Activated CD4-positive, alpha-beta T cell treated with anti-CD3 and anti-CD28 coated beads for 24 hours (primary cell): ENCODE measurements at regions not wholly inside any gene's neighbourhood (a gene's known extent, or its start where the extent isn't known, plus 50 kb on each side); places are given as distances from the start of the nearest gene placed in this dataset.
"Not testable (repeated sequence)": the region's sequence is repeated elsewhere in the genome, so short reads cannot be mapped to it uniquely, and the experiment has no call there.

ENCODE experiments used
- DNase-seq, 2 donors: peaks; one replicate each; pipeline ENCODE4 v3.0.0-alpha.2; 2020; ENCODE audit warnings: low read depth in 2 of 2

- DNase-seq = not testable (repeated sequence)
These were observed 290.8 kb upstream of the PLGLB2 start for GRCh38 chr2:87457129-87457499.

- DNase-seq = not testable (repeated sequence)
These were observed 288.9 kb upstream of the PLGLB2 start for GRCh38 chr2:87458938-87459337.

GRCh38 chr2:87460104-87460503 lies 287.8 kb upstream of the PLGLB2 start:
- DNase-seq = not testable (repeated sequence)

GRCh38 chr2:87460662-87461061 lies 287.2 kb upstream of the PLGLB2 start:
- not testable (repeated sequence) for DNase-seq

- DNase-seq = not testable (repeated sequence)
These were observed 286.2 kb upstream of the PLGLB2 start for GRCh38 chr2:87461671-87462070.

GRCh38 chr2:87464219-87464618 lies 283.7 kb upstream of the PLGLB2 start:
- DNase-seq = not testable (repeated sequence)

GRCh38 chr2:87465730-87466129 lies 282.2 kb upstream of the PLGLB2 start:
- DNase-seq = not testable (repeated sequence)

GRCh38 chr2:87466591-87467120 lies 281.2 kb upstream of the PLGLB2 start:
- DNase-seq = peak in 1 of 2 donors; percentile 45

- not testable (repeated sequence) for DNase-seq
These were observed 279.4 kb upstream of the PLGLB2 start for GRCh38 chr2:87468429-87468981.

GRCh38 chr2:87469180-87470151 lies 278.4 kb upstream of the PLGLB2 start:
- not testable (repeated sequence) for DNase-seq

GRCh38 chr2:87470381-87471380 lies 277.2 kb upstream of the PLGLB2 start:
- DNase-seq = not testable (repeated sequence)

- DNase-seq = not testable (repeated sequence)
These were observed 276.4 kb upstream of the PLGLB2 start for GRCh38 chr2:87471478-87471877.

GRCh38 chr2:87476223-87476872 lies 271.5 kb upstream of the PLGLB2 start:
- not testable (repeated sequence) for DNase-seq

- not testable (repeated sequence) for DNase-seq
These were observed 271.0 kb upstream of the PLGLB2 start for GRCh38 chr2:87476936-87477335.

GRCh38 chr2:87477669-87478428 lies 270.0 kb upstream of the PLGLB2 start:
- DNase-seq = not testable (repeated sequence)

GRCh38 chr2:87478911-87479310 lies 269.0 kb upstream of the PLGLB2 start:
- DNase-seq = not testable (repeated sequence)

GRCh38 chr2:87483093-87483680 lies 264.7 kb upstream of the PLGLB2 start:
- not testable (repeated sequence) for DNase-seq

- not testable (repeated sequence) for DNase-seq
These were observed 263.5 kb upstream of the PLGLB2 start for GRCh38 chr2:87484363-87484762.

GRCh38 chr2:87485455-87485854 lies 262.4 kb upstream of the PLGLB2 start:
- not testable (repeated sequence) for DNase-seq

- not testable (repeated sequence) for DNase-seq
These were observed 262.0 kb upstream of the PLGLB2 start for GRCh38 chr2:87485884-87486283.
